NOMO-1 treated with DMSO at 0.1 percent for 48 hours (cell line): ENCODE measurements at regions not wholly inside any gene's neighbourhood (a gene's known extent, or its start where the extent isn't known, plus 50 kb on each side); places are given as distances from the start of the nearest gene placed in this dataset.

Experiments used
- DNase-seq: peaks from one replicate; lab custom pipeline; 2025; ENCODE audit not compliant: unreplicated experiment; lab: John Stamatoyannopoulos, UW

- no peak for DNase-seq
Observed at GRCh38 chr1:219405531-219406331, 207.2 kb downstream of the ZC3H11B start.

- DNase-seq: no peak
Observed at GRCh38 chr1:219404629-219405028, 208.3 kb downstream of the ZC3H11B start.

GRCh38 chr1:219402925-219403324 is 210.0 kb downstream of the ZC3H11B start:
- no peak for DNase-seq

- DNase-seq: no peak
Observed at GRCh38 chr1:219401724-219402625, 210.9 kb downstream of the ZC3H11B start.

- DNase-seq: no peak
Observed at GRCh38 chr1:219399446-219399845, 213.5 kb downstream of the ZC3H11B start.

- DNase-seq: no peak
Observed at GRCh38 chr1:219398815-219399396, 214.0 kb downstream of the ZC3H11B start.

GRCh38 chr1:219397511-219397910 is 215.4 kb downstream of the ZC3H11B start:
- no peak for DNase-seq

GRCh38 chr1:219391297-219391696 is 217.6 kb downstream of the LYPLAL1 start:
- no peak for DNase-seq

- DNase-seq: no peak
Observed at GRCh38 chr1:219387211-219387610, 213.5 kb downstream of the LYPLAL1 start.

GRCh38 chr1:219385787-219386427 is 212.2 kb downstream of the LYPLAL1 start:
- peak; percentile 13 for DNase-seq

GRCh38 chr1:219383281-219383680 is 209.6 kb downstream of the LYPLAL1 start:
- no peak for DNase-seq

GRCh38 chr1:219381396-219381795 is 207.7 kb downstream of the LYPLAL1 start:
- DNase-seq: no peak

- no peak for DNase-seq
Observed at GRCh38 chr1:219380463-219380862, 206.8 kb downstream of the LYPLAL1 start.

- DNase-seq: no peak
Observed at GRCh38 chr1:219379691-219380090, 206.0 kb downstream of the LYPLAL1 start.

- no peak for DNase-seq
Observed at GRCh38 chr1:219374636-219375035, 201.0 kb downstream of the LYPLAL1 start.

GRCh38 chr1:219374046-219374566 is 200.4 kb downstream of the LYPLAL1 start:
- DNase-seq: no peak

- DNase-seq: no peak
Observed at GRCh38 chr1:219373616-219373935, 199.9 kb downstream of the LYPLAL1 start.

GRCh38 chr1:219372916-219373615 is 199.4 kb downstream of the LYPLAL1 start:
- DNase-seq: no peak

GRCh38 chr1:219371471-219371870 is 197.8 kb downstream of the LYPLAL1 start:
- DNase-seq: no peak

- no peak for DNase-seq
Observed at GRCh38 chr1:219367496-219367895, 193.8 kb downstream of the LYPLAL1 start.
